ENCODE measurements at regions not wholly inside any gene's neighbourhood (a gene's known extent, or its start where the extent isn't known, plus 50 kb on each side); places are given as distances from the start of the nearest gene placed in this dataset.

DNA sequence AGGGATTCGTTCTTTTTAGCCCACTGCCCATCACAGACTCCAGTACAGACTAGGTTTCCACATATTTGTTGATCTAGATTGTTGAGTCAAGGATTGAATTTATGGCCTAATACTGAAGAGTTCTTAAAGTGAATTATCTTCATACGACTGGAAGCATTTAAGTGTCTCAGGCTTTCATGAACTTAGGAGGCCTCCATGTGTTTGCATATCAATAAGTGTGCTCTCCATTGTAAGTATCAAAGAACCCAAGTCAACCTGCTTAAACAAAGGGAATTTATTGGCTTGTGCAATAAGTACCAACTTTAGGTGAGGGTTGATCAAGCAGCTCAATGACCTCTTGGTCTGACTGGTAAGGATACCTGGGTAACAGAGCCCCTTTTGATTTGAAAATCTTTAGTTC is 382.1 kb downstream of the PDCD6IP start:
- TF ChIP-seq, protein P1, sequence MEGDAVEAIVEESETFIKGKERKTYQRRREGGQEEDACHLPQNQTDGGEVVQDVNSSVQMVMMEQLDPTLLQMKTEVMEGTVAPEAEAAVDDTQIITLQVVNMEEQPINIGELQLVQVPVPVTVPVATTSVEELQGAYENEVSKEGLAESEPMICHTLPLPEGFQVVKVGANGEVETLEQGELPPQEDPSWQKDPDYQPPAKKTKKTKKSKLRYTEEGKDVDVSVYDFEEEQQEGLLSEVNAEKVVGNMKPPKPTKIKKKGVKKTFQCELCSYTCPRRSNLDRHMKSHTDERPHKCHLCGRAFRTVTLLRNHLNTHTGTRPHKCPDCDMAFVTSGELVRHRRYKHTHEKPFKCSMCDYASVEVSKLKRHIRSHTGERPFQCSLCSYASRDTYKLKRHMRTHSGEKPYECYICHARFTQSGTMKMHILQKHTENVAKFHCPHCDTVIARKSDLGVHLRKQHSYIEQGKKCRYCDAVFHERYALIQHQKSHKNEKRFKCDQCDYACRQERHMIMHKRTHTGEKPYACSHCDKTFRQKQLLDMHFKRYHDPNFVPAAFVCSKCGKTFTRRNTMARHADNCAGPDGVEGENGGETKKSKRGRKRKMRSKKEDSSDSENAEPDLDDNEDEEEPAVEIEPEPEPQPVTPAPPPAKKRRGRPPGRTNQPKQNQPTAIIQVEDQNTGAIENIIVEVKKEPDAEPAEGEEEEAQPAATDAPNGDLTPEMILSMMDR (conservative IDR thresholded peaks at IDR 0.05; ENCODE audit: low read length) = no peak
- no peak overlapping the region for H3K4me3 ChIP-seq (ENCODE audit: low read length)
- no peak for DNase-seq (ENCODE audit: low read depth)

DNA sequence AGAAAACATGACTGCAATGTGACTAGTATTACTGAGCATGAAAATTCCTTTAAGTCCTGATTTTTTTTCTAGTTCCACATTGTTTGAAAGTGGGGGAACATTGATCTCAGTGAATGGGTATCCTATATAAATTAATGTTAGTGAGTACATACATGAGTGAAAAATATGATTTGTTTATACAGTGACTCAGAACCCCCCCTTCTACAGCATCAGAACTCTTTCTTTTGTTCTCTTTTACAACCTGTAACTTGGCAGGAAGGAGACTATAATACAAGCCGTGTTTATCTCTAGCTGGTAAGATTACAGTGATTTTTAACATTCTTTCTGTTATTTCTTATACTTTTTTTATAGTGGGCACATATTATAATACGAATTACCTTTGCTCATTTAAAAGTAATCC is 384.7 kb downstream of the PDCD6IP start:
- no peak for DNase-seq (ENCODE audit: low read depth)
- TF ChIP-seq, protein P1 (conservative IDR thresholded peaks at IDR 0.05; ENCODE audit: low read length) = no peak
- no peak overlapping the region for H3K4me3 ChIP-seq (ENCODE audit: low read length)

DNA sequence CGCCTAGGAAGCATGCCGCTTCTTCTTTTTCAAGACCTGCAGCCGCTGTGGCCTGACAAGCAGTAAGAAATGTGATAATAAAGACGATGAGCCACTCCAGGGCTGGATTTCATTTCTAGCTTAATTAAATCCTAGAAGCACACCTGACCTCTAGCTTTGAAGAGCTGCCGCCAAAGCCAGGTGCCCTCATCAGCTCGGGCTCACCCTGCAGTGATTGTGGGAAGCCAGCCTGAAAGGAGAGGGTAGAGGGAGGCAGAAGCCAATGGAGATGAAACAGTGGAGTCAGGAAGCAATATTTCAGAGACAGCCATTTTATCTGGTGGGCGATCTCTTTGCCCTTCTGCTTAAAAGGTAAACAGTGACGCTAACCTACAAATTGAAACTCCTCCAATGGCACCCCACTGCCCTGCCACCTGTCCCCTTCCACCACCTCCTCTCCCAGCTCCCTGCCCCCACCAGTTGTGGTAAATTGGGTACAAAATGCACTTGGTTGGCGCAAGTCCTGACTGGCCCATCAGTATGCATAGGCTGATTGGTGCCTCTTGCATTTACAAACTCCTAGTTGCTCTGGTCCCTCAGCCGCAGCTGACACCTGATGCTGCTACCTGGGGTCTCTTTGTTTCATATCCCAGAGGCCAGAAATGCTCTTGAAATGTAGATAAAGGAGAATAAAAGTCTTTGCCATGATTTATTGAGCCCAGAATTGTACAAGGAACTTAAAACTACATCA is 385.3 kb downstream of the PDCD6IP start:
- TF ChIP-seq, protein P1 (conservative IDR thresholded peaks at IDR 0.05; ENCODE audit: low read length) = no peak
- DNase-seq (ENCODE audit: low read depth) = no peak
- H3K4me3 ChIP-seq (ENCODE audit: low read length) = no peak overlapping the region

DNA sequence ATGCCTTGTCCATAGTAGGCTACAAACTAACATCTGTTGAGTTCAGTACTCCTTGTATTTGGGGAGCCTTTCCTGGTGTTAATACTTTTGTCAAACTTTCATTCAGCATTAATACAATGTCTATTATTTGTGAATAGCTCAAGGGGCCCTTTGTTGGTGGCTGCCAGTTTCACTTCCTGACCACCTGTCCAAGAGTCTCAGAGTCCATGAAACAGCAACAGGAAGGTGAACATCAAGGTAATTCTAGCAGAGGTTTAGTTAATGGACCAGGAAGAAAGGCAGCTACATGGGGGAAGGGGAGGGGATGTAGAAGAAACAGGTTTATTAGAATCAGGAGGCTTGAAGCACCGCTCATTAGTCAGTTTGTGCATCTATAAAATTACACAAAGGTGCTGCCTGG is 386.9 kb downstream of the PDCD6IP start:
- no peak overlapping the region for H3K4me3 ChIP-seq (ENCODE audit: low read length)
- TF ChIP-seq, protein P1 (conservative IDR thresholded peaks at IDR 0.05; ENCODE audit: low read length) = no peak
- no peak for DNase-seq (ENCODE audit: low read depth)

DNA sequence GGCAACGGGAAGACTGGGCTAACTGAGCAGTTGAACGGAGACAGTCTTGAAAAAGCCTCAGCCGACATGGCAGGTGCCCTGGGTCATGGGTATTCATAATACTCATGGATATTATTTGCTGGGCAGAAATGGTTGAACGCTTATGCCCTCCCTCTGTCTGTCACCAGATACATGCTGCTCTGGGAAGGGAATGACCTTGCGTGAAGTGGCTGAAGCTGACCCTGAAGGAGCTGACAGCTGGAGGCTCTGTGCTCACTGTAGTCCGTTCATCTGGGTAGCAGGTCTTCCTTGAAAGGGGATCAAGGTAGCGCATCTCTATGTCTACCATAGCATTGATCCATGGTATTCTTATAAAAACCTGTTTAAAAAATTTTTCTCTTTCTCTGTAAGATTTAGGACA is 390.7 kb downstream of the PDCD6IP start:
- no peak overlapping the region for H3K4me3 ChIP-seq (ENCODE audit: low read length)
- DNase-seq (ENCODE audit: low read depth) = no peak
- TF ChIP-seq, protein P1 (conservative IDR thresholded peaks at IDR 0.05; ENCODE audit: low read length) = no peak

DNA sequence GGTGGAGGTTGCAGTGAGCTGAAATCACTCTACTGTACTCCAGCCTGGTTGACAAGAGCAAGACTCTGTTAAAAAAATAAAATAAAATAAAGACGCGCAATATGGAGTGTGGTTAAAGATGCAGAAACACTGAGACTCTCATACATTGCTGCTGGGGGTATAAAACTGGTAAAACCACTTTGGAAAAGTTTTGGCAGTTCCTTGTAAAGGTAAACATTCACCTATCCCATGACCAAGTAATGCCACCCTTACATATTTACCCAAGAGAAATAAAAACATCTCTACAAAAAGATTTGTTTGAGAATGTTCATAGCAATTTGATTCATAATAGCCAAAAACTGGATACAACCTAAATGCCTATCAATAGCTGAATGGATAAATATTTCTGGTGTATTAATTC is 398.5 kb downstream of the PDCD6IP start:
- no peak overlapping the region for H3K4me3 ChIP-seq (ENCODE audit: low read length)
- DNase-seq (ENCODE audit: low read depth) = no peak
- TF ChIP-seq, protein P1 (conservative IDR thresholded peaks at IDR 0.05; ENCODE audit: low read length) = no peak

DNA sequence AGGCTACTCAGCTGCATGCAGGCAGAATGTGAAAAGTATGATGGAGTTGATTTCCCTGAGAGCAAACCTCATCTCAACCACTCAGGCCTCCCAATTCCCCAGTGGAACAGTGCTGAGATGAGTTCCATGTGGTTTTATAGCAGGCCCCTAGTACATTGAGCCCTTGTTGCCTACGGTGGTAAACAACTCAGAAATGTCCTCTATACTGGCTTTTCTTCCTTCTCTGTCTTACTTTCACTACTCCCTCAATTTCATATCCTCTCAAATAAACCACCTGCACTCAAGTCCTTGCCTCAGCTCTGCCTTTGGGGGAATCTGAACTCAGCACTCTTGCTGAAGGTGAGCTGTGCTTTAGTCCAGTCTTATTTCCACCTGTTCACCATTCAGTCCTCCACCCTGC is 399.9 kb downstream of the PDCD6IP start:
- no peak for DNase-seq (ENCODE audit: low read depth)
- no peak overlapping the region for H3K4me3 ChIP-seq (ENCODE audit: low read length)
- TF ChIP-seq, protein P1 (conservative IDR thresholded peaks at IDR 0.05; ENCODE audit: low read length) = no peak

All from AG10803 (cell line).